HG02981 (cell line): ENCODE measurements at regions not wholly inside any gene's neighbourhood (a gene's known extent, or its start where the extent isn't known, plus 50 kb on each side); places are given as distances from the start of the nearest gene placed in this dataset.
"Not testable (repeated sequence)": the region's sequence is repeated elsewhere in the genome, so short reads cannot be mapped to it uniquely, and the experiment has no call there.

Experiments used
- ATAC-seq: cut with Tn5 transposase; IDR thresholded peaks from one replicate; pipeline ENCODE4 v1.9.1; 2021; ENCODE audit warnings: mild to moderate bottlenecking, moderate library complexity; ENCODE audit not compliant: unreplicated experiment

- ATAC-seq = no peak
These were observed 1492.7 kb upstream of the PCDH20 start for GRCh38 chr13:62908321-62908720.

GRCh38 chr13:62906896-62907295 is 1491.2 kb upstream of the PCDH20 start:
- no peak for ATAC-seq

- ATAC-seq = no peak
These were observed 1490.8 kb upstream of the PCDH20 start for GRCh38 chr13:62906469-62906868.

GRCh38 chr13:62887046-62887445 is 1471.4 kb upstream of the PCDH20 start:
- ATAC-seq = no peak

GRCh38 chr13:62879071-62879470 is 1463.4 kb upstream of the PCDH20 start:
- ATAC-seq = no peak

- ATAC-seq = no peak
These were observed 1459.5 kb upstream of the PCDH20 start for GRCh38 chr13:62875118-62875640.

GRCh38 chr13:62850331-62850730 is 1434.7 kb upstream of the PCDH20 start:
- ATAC-seq = no peak

- no peak for ATAC-seq
These were observed 1431.9 kb upstream of the PCDH20 start for GRCh38 chr13:62847520-62847919.

- no peak for ATAC-seq
These were observed 1430.7 kb upstream of the PCDH20 start for GRCh38 chr13:62846302-62846701.

- no peak for ATAC-seq
These were observed 1423.7 kb upstream of the PCDH20 start for GRCh38 chr13:62839338-62839737.

- ATAC-seq = no peak
These were observed 1423.3 kb upstream of the PCDH20 start for GRCh38 chr13:62838929-62839328.

- no peak for ATAC-seq
These were observed 1422.2 kb upstream of the PCDH20 start for GRCh38 chr13:62837895-62838294.

GRCh38 chr13:62829486-62829885 is 1413.8 kb upstream of the PCDH20 start:
- no peak for ATAC-seq

GRCh38 chr13:62799931-62800436 is 1384.3 kb upstream of the PCDH20 start:
- no peak for ATAC-seq

GRCh38 chr13:62799038-62799535 is 1383.4 kb upstream of the PCDH20 start:
- ATAC-seq = no peak

- ATAC-seq = no peak
These were observed 1378.2 kb upstream of the PCDH20 start for GRCh38 chr13:62793850-62794249.

- ATAC-seq = no peak
These were observed 1366.2 kb upstream of the PCDH20 start for GRCh38 chr13:62781866-62782265.

GRCh38 chr13:62779161-62779560 is 1363.5 kb upstream of the PCDH20 start:
- no peak for ATAC-seq

- ATAC-seq = no peak
These were observed 1351.8 kb upstream of the PCDH20 start for GRCh38 chr13:62767473-62767872.

GRCh38 chr13:62760724-62761123 is 1345.1 kb upstream of the PCDH20 start:
- no peak for ATAC-seq

GRCh38 chr13:62747629-62748028 is 1332.0 kb upstream of the PCDH20 start:
- ATAC-seq = no peak

- ATAC-seq = no peak
These were observed 1331.5 kb upstream of the PCDH20 start for GRCh38 chr13:62747152-62747551.

- not testable (repeated sequence) for ATAC-seq
These were observed 1314.1 kb upstream of the PCDH20 start for GRCh38 chr13:62729746-62730145.
